ES-I3 (cell line): ENCODE measurements at regions not wholly inside any gene's neighbourhood (a gene's known extent, or its start where the extent isn't known, plus 50 kb on each side); places are given as distances from the start of the nearest gene placed in this dataset.

Source experiments
- H3K36me3 ChIP-seq: 2 replicates; pipeline ENCODE4 v1.6.1; 2013; ENCODE audit warnings: mild to moderate bottlenecking, low read length, control low read depth, moderate library complexity; ENCODE audit not compliant: insufficient read depth
- H3K4me1 ChIP-seq: 2 replicates; pipeline ENCODE4 v1.6.1; 2013; ENCODE audit warnings: mild to moderate bottlenecking, control low read depth, low read length; ENCODE audit not compliant: insufficient read depth
- H3K9ac ChIP-seq: 2 replicates; pipeline ENCODE4 v1.6.1; 2013; ENCODE audit warnings: low read depth, mild to moderate bottlenecking, low read length, moderate library complexity
- H3K9me3 ChIP-seq: 2 replicates; pipeline ENCODE4 v1.6.1; 2013; ENCODE audit warnings: mild to moderate bottlenecking, low read length, moderate library complexity; ENCODE audit not compliant: control insufficient read depth, insufficient read depth

DNA sequence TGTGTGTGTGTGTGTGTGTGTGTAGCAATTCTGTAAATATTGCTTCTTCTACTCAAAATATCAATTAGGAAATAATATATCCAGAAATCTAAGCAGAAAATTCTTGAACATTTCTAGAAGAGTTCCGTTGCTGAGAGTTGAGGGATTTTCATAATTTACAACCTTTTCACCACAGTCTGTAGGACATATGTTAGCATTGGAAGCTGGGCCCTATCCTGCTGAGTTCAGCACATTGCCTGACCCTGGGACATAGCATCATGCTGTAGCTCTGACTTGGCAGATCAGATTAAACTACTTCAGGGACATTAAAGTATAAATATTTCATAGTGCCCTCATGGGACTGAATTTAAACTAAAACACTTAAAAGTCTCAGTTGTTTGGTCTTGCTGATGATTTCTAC lies 129.2 kb upstream of the KCNH7 start:
- no peaks in the 10 kb centered on the region for H3K36me3 ChIP-seq
- no peaks in the 10 kb centered on the region for H3K9me3 ChIP-seq
- H3K9ac ChIP-seq: no peak overlapping the region
- no peaks in the 10 kb centered on the region for H3K4me1 ChIP-seq

GRCh38 chr2:162967147-162967546 lies 128.6 kb upstream of the KCNH7 start:
- Histone ChIP-seq H3K9me3 (no peaks in the 10 kb centered on the region), H3K4me1 (no peaks in the 10 kb centered on the region), H3K36me3 (no peaks in the 10 kb centered on the region), H3K9ac (no peak overlapping the region)

DNA sequence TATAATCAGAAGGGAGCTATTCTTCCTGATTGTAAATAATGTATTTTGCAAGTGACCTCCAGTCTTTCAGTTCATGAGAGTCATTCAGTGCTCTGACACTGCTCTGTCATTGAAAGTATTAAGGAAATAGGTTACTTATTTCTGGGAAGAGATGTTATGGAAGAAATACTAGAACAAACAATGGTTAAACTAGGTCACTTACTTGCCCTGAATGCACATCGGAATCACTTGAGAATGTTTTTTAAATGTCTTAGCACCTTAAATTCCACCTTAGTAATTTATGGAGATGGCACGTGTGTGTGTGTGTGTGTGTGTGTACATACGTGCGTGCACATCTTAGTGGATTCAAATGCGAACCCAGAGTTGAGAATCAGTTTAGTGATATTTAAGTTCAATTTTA lies 126.6 kb upstream of the KCNH7 start:
- H3K9me3 ChIP-seq: no peaks in the 10 kb centered on the region

GRCh38 chr2:162964513-162964912 lies 125.9 kb upstream of the KCNH7 start:
- no peak overlapping the region for H3K9ac ChIP-seq
- no peaks in the 10 kb centered on the region for H3K9me3 ChIP-seq
- no peaks in the 10 kb centered on the region for H3K36me3 ChIP-seq
- H3K4me1 ChIP-seq: no peaks in the 10 kb centered on the region

More for the DNA sequence above, 126.6 kb upstream of the KCNH7 start:
- no peaks in the 10 kb centered on the region for H3K4me1 ChIP-seq
- no peak overlapping the region for H3K9ac ChIP-seq
- no peaks in the 10 kb centered on the region for H3K36me3 ChIP-seq

DNA sequence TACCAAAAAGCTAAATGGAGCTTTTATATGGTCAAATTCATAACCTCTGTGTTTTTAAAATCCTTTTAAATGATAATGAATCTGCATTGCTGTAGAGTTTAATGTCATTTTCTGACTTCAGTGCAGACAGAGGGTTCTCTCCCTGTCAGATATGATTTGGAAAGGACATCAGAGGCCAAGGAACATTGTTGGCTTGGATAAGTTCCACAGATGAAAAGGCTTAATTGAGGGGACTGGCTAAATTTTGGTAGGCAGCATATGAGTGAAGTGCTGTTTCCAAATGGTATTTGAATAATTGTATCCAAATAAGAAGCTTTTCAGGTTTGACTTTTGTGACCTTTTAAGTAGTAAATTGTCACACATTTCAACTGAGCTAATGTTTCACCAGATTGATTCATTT lies 124.6 kb upstream of the KCNH7 start:
- Histone ChIP-seq H3K9ac (no peak overlapping the region), H3K36me3 (no peaks in the 10 kb centered on the region), H3K9me3 (no peaks in the 10 kb centered on the region), H3K4me1 (no peaks in the 10 kb centered on the region)

DNA sequence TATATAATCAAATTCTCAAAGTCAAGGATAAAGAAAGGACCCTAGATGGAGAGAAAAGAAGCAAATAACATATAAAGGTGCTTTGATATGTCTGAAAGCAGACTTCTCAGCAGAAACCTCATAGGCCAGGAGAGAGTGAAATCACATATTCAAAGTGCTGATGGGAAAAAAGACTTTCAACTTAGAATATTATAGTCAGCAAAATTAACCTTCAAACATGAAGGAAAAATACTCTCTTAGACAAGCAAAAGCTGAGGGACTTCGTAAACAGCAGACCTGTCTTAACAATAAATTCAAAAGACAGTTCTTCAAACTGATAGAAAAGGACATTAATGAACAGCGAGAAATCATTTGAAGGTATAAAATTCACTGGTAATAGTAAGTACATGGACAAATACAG lies 107.2 kb upstream of the KCNH7 start:
- no peaks in the 10 kb centered on the region for H3K36me3 ChIP-seq
- H3K9me3 ChIP-seq: no peaks in the 10 kb centered on the region
- H3K9ac ChIP-seq: no peak overlapping the region
- no peaks in the 10 kb centered on the region for H3K4me1 ChIP-seq

- H3K4me1 ChIP-seq: no peaks in the 10 kb centered on the region
- no peak overlapping the region for H3K9ac ChIP-seq
- H3K36me3 ChIP-seq: no peaks in the 10 kb centered on the region
- H3K9me3 ChIP-seq: no peaks in the 10 kb centered on the region
Observed at GRCh38 chr2:162938387-162938786, 99.8 kb upstream of the KCNH7 start.

DNA sequence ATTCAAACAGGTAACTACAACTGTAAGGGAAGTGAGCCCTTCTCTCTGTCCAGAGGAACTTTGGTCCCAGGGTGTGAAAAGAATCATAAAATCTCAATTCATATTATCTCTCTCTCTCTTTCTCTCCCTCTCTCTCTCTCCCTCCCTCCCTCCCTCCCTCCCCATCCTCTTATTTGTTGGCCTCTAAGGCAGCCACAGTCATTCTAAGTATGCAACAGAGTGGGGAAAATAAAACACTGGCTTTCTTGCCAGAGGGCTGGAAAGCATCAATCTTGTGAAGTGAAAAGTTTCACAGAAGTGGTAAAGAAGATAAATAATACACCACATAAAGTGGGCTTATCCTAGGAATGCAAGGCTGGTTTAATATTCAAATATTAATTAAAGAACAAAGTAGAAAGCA lies 95.6 kb upstream of the KCNH7 start:
- Histone ChIP-seq H3K9ac (no peak overlapping the region), H3K4me1 (no peaks in the 10 kb centered on the region), H3K9me3 (no peaks in the 10 kb centered on the region), H3K36me3 (no peaks in the 10 kb centered on the region)

DNA sequence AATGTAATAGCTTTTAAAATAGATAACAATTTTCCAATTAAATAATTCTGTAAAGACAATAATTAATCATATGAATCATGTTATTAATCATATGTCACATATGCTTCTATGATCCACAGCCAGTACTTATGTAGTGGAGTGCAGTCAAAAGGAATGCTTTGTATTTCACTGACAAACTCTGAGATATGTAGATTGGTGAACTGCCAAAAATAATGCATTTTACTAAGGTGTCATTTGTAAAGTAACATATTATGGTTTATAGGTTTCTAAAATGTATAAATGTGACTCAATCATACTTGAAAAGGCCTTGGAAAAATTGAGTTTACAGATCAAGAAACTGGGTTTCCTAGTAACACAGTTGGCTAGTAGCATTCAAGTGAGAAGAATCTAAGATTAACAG lies 93.8 kb upstream of the KCNH7 start:
- H3K9ac ChIP-seq: no peak overlapping the region
- no peaks in the 10 kb centered on the region for H3K4me1 ChIP-seq
- no peaks in the 10 kb centered on the region for H3K9me3 ChIP-seq
- H3K36me3 ChIP-seq: no peaks in the 10 kb centered on the region

DNA sequence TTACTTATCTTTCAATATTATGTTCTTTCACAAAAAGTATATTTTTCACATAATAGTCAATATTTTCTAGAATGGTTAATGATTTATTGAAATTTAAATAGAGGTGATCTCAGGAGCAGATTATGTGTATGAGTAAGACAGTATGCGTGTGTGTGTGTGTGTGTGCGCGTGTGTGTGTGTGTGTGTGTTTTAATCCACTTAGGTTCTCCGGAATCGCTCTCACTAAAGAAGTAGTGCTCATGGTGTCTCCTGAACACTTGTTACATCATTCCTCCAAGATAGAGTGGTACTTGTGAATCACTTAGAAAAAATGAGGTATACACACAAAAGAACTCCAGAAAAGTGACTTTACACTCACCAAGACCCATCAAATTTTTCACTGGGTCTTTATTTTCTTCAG lies 91.0 kb upstream of the KCNH7 start:
- Histone ChIP-seq H3K9ac (no peak overlapping the region), H3K4me1 (no peaks in the 10 kb centered on the region), H3K36me3 (no peaks in the 10 kb centered on the region), H3K9me3 (no peaks in the 10 kb centered on the region)

- Histone ChIP-seq H3K36me3 (no peaks in the 10 kb centered on the region), H3K9me3 (no peaks in the 10 kb centered on the region), H3K4me1 (no peaks in the 10 kb centered on the region), H3K9ac (no peak overlapping the region)
Observed at GRCh38 chr2:162928356-162928755, 89.8 kb upstream of the KCNH7 start.

GRCh38 chr2:162926907-162927306 lies 88.3 kb upstream of the KCNH7 start:
- H3K9ac ChIP-seq: no peak overlapping the region
- no peaks in the 10 kb centered on the region for H3K9me3 ChIP-seq
- no peaks in the 10 kb centered on the region for H3K4me1 ChIP-seq
- no peaks in the 10 kb centered on the region for H3K36me3 ChIP-seq

GRCh38 chr2:162926501-162926900 lies 87.9 kb upstream of the KCNH7 start:
- H3K4me1 ChIP-seq: no peaks in the 10 kb centered on the region
- H3K36me3 ChIP-seq: no peaks in the 10 kb centered on the region
- no peaks in the 10 kb centered on the region for H3K9me3 ChIP-seq
- H3K9ac ChIP-seq: no peak overlapping the region

- Histone ChIP-seq H3K4me1 (no peaks in the 10 kb centered on the region), H3K9ac (no peak overlapping the region), H3K9me3 (no peaks in the 10 kb centered on the region), H3K36me3 (no peaks in the 10 kb centered on the region)
Observed at GRCh38 chr2:162925595-162925994, 87.0 kb upstream of the KCNH7 start.

GRCh38 chr2:162919111-162919510 lies 80.5 kb upstream of the KCNH7 start:
- Histone ChIP-seq H3K9ac (no peak overlapping the region), H3K4me1 (no peaks in the 10 kb centered on the region), H3K36me3 (no peaks in the 10 kb centered on the region), H3K9me3 (no peaks in the 10 kb centered on the region)

- no peaks in the 10 kb centered on the region for H3K9me3 ChIP-seq
- no peak overlapping the region for H3K9ac ChIP-seq
- H3K4me1 ChIP-seq: no peaks in the 10 kb centered on the region
- H3K36me3 ChIP-seq: no peaks in the 10 kb centered on the region
Observed at GRCh38 chr2:162917626-162918025, 79.1 kb upstream of the KCNH7 start.
